Body of pancreas (tissue), 4 donors: ENCODE measurements at regions not wholly inside any gene's neighbourhood (a gene's known extent, or its start where the extent isn't known, plus 50 kb on each side); places are given as distances from the start of the nearest gene placed in this dataset.

Experiments
- CTCF ChIP-seq, 7 experiments: fragments of 450-650 bp in 4 of 7; fragments of 200-600 bp in 3 of 7; sonication (generic) in 3 of 7; IDR thresholded peaks; one replicate each; pipeline ENCODE4 v1.5.1; 2016 to 2019; ENCODE audit warnings: antibody characterized with exemption in 7 of 7
- POLR2A ChIP-seq, 3 donors: fragments of 450-650 bp; IDR thresholded peaks; one replicate each; pipeline ENCODE4 v1.6.1; 2016; ENCODE audit warnings: antibody characterized with exemption in 3 of 3, mild to moderate bottlenecking in 2 of 3

DNA sequence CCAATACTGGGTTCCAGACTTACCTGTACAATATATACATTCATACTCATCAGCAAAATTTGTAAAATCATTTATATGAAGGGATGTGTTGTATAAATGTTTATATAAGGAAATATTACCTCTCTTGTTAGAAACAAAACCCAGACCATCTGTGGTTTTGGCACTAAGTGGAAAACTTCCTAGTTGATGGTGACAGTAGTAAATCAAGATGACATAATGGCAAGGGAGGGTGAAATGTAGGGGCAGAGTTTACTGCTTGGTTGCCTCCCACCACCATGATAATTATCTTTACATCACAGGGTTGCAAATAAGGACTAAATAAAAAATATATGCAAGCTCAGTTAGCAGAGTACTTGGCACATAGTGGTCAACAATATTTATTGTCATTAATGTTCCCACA lies 365.3 kb upstream of the TEX13C start:
- TF ChIP-seq CTCF (IDR thresholded peaks at IDR 0.05) (no peak), POLR2A (IDR thresholded peaks at IDR 0.05) (no peak)
